ENCODE measurements at regions not wholly inside any gene's neighbourhood (a gene's known extent, or its start where the extent isn't known, plus 50 kb on each side); places are given as distances from the start of the nearest gene placed in this dataset.

DNA sequence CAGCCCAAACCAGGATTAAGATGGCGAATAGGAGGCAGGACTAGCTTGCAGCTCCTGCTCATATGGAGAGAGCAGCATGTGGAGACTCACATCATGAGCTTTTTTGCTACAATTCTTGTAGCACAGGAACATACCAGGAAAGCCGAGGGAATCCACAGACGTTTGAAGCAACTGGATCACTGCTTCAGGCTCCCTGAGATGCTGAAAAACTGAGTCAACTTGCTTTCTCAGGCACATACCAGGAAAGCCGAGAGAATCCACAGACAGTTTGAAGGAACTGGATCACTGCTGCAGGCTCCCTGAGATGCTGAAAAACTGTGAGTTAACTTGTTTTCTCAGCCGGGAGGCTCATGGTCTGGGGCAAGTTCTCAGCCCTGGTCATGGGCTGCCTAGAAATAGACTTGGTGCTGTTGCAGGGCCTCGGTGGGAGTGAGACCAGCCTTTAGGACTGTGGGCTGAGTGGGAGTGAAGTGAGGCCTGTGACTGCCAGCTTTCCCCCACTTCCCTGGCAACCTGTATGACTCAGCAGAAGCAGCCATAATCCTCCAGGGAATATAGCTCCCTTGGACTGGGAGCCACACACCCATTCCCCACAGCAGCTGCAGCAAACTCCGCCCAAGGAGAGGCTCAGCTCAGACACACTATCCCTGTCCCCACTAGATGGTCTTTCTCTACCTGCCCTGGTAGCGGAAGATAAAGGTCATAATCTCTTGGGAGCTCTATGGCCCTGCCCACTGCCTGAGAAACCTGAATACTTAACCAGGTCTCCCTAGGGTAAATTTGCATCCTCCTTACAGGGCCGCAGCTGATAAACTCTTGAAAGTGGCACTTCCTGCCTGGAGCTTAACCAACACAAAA, 51.9 kb upstream of the PFN2 start:
- no peak for DNase-seq (ENCODE audit: low read depth in 3 of 3)

DNA sequence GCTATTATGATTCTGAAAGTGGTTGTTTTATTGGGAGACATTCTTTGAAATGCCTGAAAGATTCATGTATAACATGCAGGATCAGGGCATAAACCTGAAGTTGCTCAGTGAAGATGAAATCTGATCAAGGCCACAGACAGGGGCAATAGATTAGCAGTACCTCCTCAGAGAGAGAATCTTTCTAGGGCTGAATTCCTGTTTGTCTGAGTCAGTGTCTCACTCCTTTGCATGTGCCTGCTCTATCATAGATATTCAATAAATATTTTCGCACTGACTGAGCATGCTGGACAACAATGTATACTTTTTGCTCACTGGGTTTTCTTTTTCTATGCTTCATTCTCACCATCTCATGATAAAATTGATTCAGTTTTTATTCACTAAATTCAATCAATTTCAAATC, 49.8 kb upstream of the PFN2 start:
- DNase-seq (ENCODE audit: low read depth in 3 of 3) = no peak
